ENCODE measurements at regions not wholly inside any gene's neighbourhood (a gene's known extent, or its start where the extent isn't known, plus 50 kb on each side); places are given as distances from the start of the nearest gene placed in this dataset.

DNA sequence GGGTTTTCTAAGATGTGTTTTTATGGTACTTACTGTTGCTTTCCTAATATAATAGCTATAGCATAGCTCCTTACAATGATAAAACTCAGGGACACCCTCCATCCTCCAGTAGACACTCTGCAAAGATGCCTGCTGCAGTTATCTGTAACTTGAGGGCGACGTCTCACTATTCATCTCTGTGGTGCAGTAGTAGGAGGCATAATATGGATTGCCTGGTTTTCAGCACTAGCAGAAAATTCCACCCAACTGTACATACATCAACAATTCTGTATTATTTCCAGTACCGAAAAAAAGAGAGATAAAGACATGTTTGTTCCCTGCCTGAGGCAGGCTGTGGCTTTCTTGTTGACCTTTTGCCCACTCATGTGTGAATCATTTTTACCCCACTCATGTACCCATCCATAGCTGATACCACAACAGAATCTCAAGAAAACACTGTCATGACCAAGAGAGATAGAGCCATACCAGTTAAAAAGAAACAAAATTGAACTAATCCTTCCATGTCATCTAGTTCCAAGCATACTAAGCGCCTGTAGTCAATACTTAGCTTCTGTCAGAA is 220.1 kb downstream of the RAB28 start:
- Histone ChIP-seq H3K4me2 (no peak overlapping the region), H3K9me3 (no peaks in the 10 kb centered on the region), H3K4me1 (no peaks in the 10 kb centered on the region), H3K4me3 (no peak overlapping the region), H3K27ac (no peak overlapping the region)
- POLR2A ChIA-PET: no interaction called here
- WGBS (ENCODE audit: missing lambda C conversion rate): 60% methylated on average over 4 of the region's 4 CpGs
- DNase-seq (ENCODE audit: low read depth in 1 of 2, low spot score in 1 of 2) (no peak), ATAC-seq (no peak), FAIRE-seq (no peak)
- TF ChIP-seq CHD2 (IDR thresholded peaks at IDR 0.05; ENCODE audit: low read length, partially characterized antibody): no peak
- TF ChIP-seq KDM5A (IDR thresholded peaks at IDR 0.05): no peak
- no peak for TF ChIP-seq HDAC2 (IDR thresholded peaks at IDR 0.05)
- TF ChIP-seq EHF (CRISPR knock-in tag; IDR thresholded peaks at IDR 0.05): no peak
- no peak for TF ChIP-seq CEBPB (IDR thresholded peaks at IDR 0.05)
- TF ChIP-seq JUNB (IDR thresholded peaks at IDR 0.05): no peak
- TF ChIP-seq HOXB13 (CRISPR knock-in tag; IDR thresholded peaks at IDR 0.05; ENCODE audit: low read depth): no peak
- TF ChIP-seq FOSB (CRISPR knock-in tag; IDR thresholded peaks at IDR 0.05): no peak
- TF ChIP-seq ZFP36 (IDR thresholded peaks at IDR 0.05; ENCODE audit: borderline replicate concordance, partially characterized antibody): no peak
- TF ChIP-seq MAFK (IDR thresholded peaks at IDR 0.05; ENCODE audit: partially characterized antibody): no peak
- TF ChIP-seq, protein P1, sequence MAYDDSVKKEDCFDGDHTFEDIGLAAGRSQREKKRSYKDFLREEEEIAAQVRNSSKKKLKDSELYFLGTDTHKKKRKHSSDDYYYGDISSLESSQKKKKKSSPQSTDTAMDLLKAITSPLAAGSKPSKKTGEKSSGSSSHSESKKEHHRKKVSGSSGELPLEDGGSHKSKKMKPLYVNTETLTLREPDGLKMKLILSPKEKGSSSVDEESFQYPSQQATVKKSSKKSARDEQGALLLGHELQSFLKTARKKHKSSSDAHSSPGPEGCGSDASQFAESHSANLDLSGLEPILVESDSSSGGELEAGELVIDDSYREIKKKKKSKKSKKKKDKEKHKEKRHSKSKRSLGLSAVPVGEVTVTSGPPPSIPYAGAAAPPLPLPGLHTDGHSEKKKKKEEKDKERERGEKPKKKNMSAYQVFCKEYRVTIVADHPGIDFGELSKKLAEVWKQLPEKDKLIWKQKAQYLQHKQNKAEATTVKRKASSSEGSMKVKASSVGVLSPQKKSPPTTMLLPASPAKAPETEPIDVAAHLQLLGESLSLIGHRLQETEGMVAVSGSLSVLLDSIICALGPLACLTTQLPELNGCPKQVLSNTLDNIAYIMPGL (CRISPR knock-in tag; IDR thresholded peaks at IDR 0.05; ENCODE audit: borderline replicate concordance): no peak
- TF ChIP-seq EP300 (IDR thresholded peaks at IDR 0.05): no peak
- TF ChIP-seq, protein P2, sequence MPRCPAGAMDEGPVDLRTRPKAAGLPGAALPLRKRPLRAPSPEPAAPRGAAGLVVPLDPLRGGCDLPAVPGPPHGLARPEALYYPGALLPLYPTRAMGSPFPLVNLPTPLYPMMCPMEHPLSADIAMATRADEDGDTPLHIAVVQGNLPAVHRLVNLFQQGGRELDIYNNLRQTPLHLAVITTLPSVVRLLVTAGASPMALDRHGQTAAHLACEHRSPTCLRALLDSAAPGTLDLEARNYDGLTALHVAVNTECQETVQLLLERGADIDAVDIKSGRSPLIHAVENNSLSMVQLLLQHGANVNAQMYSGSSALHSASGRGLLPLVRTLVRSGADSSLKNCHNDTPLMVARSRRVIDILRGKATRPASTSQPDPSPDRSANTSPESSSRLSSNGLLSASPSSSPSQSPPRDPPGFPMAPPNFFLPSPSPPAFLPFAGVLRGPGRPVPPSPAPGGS (IDR thresholded peaks at IDR 0.05): no peak
- TF ChIP-seq MAZ (IDR thresholded peaks at IDR 0.05; ENCODE audit: borderline replicate concordance, low read depth, low read length): no peak
- no peak for TF ChIP-seq CBX8 (IDR thresholded peaks at IDR 0.05)
- no peak for TF ChIP-seq PBX3 (IDR thresholded peaks at IDR 0.05)
- TF ChIP-seq, protein P3, sequence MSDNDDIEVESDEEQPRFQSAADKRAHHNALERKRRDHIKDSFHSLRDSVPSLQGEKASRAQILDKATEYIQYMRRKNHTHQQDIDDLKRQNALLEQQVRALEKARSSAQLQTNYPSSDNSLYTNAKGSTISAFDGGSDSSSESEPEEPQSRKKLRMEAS (IDR thresholded peaks at IDR 0.05): no peak
- TF ChIP-seq TP53 (CRISPR knock-in tag; IDR thresholded peaks at IDR 0.05): no peak
- no peak for TF ChIP-seq NPAS2 (CRISPR knock-in tag; IDR thresholded peaks at IDR 0.05; ENCODE audit: borderline replicate concordance)
- no peak for TF ChIP-seq KDM1A (IDR thresholded peaks at IDR 0.05; ENCODE audit: low read depth)
- CTCF ChIA-PET: no interaction called here

DNA sequence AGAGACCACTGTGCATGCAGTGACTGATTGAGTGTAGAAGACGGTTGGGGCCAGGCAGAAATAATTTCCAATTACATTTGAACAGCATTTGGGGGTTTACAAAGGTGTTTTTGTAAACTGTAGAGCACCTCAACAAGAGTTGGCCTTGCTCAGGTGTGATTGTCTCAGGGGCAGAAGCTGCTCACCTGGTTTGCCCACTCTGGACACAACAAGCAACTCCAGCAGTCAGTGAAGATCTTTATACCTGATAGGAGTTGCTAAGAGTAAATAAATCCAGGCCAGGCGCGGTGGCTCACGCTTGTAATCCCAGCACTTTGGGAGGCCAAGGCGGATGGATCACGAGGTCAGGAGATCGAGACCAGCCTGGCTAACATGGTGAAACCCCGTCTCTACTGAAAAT is 221.3 kb downstream of the RAB28 start:
- ATAC-seq (no peak), DNase-seq (ENCODE audit: low read depth in 1 of 2, low spot score in 1 of 2) (no peak), FAIRE-seq (no peak)
- TF ChIP-seq MAZ (IDR thresholded peaks at IDR 0.05; ENCODE audit: borderline replicate concordance, low read depth, low read length) (no peak), EP300 (IDR thresholded peaks at IDR 0.05) (no peak), ZC3H11A (IDR thresholded peaks at IDR 0.05) (no peak), FOXS1 (CRISPR knock-in tag; IDR thresholded peaks at IDR 0.05) (no peak), BHLHE40 (IDR thresholded peaks at IDR 0.05; ENCODE audit: low read depth, low read length) (no peak), HOXB13 (CRISPR knock-in tag; IDR thresholded peaks at IDR 0.05; ENCODE audit: low read depth) (no peak), POLR2A (IDR thresholded peaks at IDR 0.05; ENCODE audit: low read length) (no peak), MYC (IDR thresholded peaks at IDR 0.05; ENCODE audit: borderline replicate concordance, low read length) (no peak)
- TF ChIP-seq, protein P1 (CRISPR knock-in tag; IDR thresholded peaks at IDR 0.05; ENCODE audit: borderline replicate concordance): no peak
- TF ChIP-seq, protein P4, sequence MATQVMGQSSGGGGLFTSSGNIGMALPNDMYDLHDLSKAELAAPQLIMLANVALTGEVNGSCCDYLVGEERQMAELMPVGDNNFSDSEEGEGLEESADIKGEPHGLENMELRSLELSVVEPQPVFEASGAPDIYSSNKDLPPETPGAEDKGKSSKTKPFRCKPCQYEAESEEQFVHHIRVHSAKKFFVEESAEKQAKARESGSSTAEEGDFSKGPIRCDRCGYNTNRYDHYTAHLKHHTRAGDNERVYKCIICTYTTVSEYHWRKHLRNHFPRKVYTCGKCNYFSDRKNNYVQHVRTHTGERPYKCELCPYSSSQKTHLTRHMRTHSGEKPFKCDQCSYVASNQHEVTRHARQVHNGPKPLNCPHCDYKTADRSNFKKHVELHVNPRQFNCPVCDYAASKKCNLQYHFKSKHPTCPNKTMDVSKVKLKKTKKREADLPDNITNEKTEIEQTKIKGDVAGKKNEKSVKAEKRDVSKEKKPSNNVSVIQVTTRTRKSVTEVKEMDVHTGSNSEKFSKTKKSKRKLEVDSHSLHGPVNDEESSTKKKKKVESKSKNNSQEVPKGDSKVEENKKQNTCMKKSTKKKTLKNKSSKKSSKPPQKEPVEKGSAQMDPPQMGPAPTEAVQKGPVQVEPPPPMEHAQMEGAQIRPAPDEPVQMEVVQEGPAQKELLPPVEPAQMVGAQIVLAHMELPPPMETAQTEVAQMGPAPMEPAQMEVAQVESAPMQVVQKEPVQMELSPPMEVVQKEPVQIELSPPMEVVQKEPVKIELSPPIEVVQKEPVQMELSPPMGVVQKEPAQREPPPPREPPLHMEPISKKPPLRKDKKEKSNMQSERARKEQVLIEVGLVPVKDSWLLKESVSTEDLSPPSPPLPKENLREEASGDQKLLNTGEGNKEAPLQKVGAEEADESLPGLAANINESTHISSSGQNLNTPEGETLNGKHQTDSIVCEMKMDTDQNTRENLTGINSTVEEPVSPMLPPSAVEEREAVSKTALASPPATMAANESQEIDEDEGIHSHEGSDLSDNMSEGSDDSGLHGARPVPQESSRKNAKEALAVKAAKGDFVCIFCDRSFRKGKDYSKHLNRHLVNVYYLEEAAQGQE (IDR thresholded peaks at IDR 0.05): no peak
- Histone ChIP-seq H3K27ac (no peak overlapping the region), H3K4me3 (no peak overlapping the region), H3K4me2 (no peak overlapping the region), H3K9me3 (no peaks in the 10 kb centered on the region), H3K4me1 (no peaks in the 10 kb centered on the region)
- 32% methylated on average over 8 of the region's 8 CpGs for WGBS (ENCODE audit: missing lambda C conversion rate)
- CTCF ChIA-PET: no interaction called here
- POLR2A ChIA-PET: no interaction called here
